AG10803 (cell line): ENCODE measurements at regions not wholly inside any gene's neighbourhood (a gene's known extent, or its start where the extent isn't known, plus 50 kb on each side); places are given as distances from the start of the nearest gene placed in this dataset.

Source experiments
- DNase-seq: peaks from one replicate; pipeline ENCODE4 v3.0.0; 2010; ENCODE audit warnings: low read depth
- H3K4me3 ChIP-seq: 2 replicates; pipeline ENCODE4 v1.5.1; 2011; ENCODE audit warnings: mild to moderate bottlenecking, low read length, control low read depth
- CTCF ChIP-seq: conservative IDR thresholded peaks from 2 replicates; pipeline ENCODE4 v1.5.1; 2011; ENCODE audit warnings: mild to moderate bottlenecking, low read length, control low read depth, inconsistent platforms

- H3K4me3 ChIP-seq: no peak overlapping the region
- DNase-seq: no peak
- no peak for TF ChIP-seq CTCF
Observed at GRCh38 chr12:67928621-67929383, 60.4 kb upstream of the IFNG-AS1 start.

DNA sequence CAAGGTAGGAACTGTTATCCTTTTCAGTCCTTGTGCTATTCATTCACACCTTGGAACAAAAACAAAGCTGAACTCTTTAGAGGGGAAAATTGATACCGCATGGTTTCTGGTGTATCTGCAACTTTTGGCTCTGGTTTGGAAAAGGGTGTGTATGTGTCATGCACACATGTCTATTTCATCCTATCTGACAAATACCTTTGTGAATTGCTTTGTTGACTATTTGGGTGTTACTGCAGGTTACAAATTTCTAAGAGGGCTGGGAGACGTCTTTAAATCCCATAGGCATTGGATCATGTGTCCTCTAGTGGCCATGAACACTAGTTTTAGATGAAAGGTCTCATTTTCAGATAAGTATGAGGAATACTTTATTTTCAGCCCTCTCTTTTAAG lies 59.9 kb upstream of the IFNG-AS1 start:
- no peak for TF ChIP-seq CTCF
- H3K4me3 ChIP-seq: no peak overlapping the region
- DNase-seq: no peak

- no peak for TF ChIP-seq CTCF
- DNase-seq: no peak
Observed at GRCh38 chr12:67937822-67938221, 51.4 kb upstream of the IFNG-AS1 start.

More at GRCh38 chr12:67937822-67938221, 51.4 kb upstream of the IFNG-AS1 start:
- H3K4me3 ChIP-seq: no peak overlapping the region
